Amniotic epithelial cell (primary cell): ENCODE measurements at regions not wholly inside any gene's neighbourhood (a gene's known extent, or its start where the extent isn't known, plus 50 kb on each side); places are given as distances from the start of the nearest gene placed in this dataset.

Source experiments
- DNase-seq: peaks from one replicate; pipeline ENCODE4 v3.0.0-alpha.2; 2010; ENCODE audit warnings: low read depth

DNA sequence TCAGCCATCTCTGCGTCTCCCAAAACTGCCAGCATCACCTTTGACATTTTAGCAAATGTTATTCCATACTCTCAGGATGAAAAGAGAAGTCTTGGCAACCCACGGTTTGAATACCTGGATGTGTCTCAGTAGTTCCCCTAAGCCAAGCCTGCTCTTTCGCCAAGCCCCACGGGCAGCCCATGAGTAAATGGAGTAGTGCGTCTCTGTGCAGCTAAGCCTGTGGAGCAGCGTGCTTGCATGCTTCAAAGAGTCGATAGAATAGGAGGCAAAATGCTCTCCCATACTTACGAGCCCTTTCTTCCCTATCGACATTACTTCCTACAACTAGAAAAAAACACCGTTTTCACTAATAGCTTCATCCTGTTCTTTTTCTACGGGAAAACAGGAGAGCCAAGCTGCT lies 634.5 kb upstream of the TMEM132C start:
- DNase-seq: no peak

DNA sequence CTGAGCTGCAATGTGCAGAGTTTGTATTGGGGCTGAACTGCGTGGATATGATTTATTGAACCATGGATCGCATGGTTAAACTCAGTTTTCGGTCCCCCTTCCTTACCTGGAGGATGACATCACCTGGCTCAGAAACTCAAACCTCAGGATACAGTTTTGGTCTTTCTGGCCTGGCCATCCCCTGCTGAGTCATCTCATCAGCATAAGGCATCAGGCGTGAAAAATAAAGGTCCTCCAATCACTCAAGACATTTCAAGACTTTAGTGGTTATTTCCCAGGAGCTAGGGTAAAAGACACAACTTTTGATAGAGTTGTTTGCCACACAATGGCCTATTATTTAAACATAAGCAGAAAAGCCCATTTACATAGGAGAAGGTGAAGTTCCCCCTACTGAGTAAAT lies 631.1 kb upstream of the TMEM132C start:
- no peak for DNase-seq

GRCh38 chr12:127636882-127637281 lies 630.1 kb upstream of the TMEM132C start:
- DNase-seq: no peak

DNA sequence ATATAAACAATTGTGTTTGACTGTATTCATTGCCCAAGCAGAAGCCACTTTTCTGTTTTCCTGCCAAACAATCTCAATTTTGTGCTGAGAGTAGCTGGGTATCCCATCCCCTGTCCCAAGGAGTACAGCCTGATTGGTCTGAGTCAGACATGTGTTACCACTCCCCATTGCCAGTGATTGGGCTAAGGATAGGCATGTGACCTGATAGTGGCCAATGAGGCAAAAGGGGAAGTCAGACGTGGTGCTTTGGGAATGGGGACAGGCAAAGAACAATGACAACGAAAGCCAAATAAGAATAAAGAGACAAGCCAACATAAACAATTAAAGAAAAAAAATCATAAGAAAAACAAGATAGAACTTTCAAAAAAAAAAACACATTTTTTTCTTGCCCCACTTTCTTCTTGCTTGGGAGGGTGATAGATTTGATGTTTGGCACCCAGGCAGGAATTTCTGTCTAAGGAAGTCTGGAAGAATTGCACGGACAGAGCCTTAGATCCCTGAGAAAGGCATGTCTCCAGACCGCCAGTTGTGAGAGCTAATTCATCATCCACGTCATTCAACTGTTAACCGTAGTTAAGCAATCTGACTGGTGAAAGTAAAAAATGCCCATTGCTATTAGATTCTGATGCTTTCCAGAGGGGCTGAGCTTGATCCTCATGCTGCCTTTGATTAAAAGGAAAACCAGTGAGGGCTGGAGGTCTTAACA lies 626.6 kb upstream of the TMEM132C start:
- no peak for DNase-seq

DNA sequence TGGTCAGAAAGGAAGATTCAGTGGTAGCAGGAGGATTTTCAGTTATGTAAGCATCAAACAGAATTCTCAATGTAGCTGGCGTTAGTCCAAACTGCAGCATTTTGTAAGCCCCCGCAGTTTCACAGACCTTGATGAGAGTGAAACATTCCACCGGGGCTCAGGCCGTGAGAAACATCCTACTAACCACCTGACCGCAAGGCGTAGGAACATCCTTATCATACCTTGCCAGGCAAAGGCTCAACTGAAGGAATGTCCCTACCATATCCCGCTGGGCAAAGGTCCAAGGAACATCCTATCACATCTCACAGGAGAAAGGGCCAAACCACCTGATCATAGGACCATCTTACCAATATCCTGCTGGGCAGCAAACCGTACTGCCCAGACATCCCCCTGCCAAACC lies 624.8 kb upstream of the TMEM132C start:
- no peak for DNase-seq

DNA sequence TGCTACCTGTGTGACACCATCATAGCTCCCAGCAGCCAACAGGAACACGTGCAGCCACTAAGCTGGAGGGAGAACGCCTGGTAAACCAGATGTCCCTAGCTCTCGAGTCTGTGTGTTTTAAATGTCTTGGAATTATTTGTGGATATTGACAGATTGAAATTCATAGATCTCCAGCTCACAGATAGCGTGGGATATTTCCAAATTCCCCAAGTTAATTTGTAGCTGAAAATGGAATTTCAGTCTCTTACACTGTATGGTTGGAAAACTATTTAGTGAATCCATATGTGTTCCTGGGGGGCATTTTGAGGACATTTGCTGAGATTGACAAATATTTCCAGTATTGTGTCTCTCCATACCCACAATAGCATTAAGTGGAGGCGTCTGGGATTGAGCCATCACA lies 618.6 kb upstream of the TMEM132C start:
- no peak for DNase-seq

- no peak for DNase-seq
Measured at GRCh38 chr12:127649961-127650360, 617.0 kb upstream of the TMEM132C start.

DNA sequence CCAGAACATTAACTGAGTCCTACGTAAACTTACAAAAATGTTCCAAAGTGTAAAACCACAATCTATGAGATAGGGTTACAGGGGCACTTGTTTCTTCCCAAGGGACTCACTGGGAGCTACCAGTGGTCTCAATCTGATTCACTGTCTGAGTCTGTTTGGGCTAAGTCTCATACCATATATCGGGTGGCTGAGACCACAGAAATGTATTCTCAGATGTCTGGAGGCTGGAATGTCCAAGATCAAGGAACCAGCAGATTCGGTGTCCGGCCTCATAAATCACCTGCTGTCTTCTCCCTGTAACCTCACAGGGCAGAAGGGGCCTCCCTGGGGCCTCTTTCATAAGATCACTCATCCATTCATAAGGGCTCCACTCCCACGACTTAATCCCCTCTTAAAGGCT lies 616.3 kb upstream of the TMEM132C start:
- DNase-seq: no peak

GRCh38 chr12:127652281-127652680 lies 614.7 kb upstream of the TMEM132C start:
- no peak for DNase-seq

GRCh38 chr12:127654383-127654985 lies 612.5 kb upstream of the TMEM132C start:
- no peak for DNase-seq

GRCh38 chr12:127655691-127656090 lies 611.3 kb upstream of the TMEM132C start:
- DNase-seq: no peak

GRCh38 chr12:127656266-127656665 lies 610.7 kb upstream of the TMEM132C start:
- DNase-seq: no peak

DNA sequence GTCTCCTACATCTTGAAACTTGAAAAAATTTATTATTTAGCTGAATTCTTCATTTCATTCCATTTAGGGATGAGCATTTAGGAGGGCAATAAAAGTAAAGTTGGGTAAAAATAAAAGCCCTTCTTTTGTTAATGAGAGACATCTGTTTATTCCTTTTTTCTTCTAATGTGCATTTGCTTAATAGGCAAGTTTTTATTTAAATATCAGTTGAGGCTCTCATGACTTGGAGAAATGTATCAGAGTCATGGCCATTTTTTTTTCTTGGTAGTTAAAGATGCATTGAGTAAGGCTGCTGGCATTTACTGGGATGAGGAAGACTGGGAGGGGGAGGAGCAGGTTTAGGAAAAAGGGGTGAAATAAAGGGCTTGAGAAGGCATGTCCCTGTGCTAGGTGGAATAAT lies 609.9 kb upstream of the TMEM132C start:
- DNase-seq: no peak

GRCh38 chr12:127660961-127661360 lies 606.0 kb upstream of the TMEM132C start:
- no peak for DNase-seq

DNA sequence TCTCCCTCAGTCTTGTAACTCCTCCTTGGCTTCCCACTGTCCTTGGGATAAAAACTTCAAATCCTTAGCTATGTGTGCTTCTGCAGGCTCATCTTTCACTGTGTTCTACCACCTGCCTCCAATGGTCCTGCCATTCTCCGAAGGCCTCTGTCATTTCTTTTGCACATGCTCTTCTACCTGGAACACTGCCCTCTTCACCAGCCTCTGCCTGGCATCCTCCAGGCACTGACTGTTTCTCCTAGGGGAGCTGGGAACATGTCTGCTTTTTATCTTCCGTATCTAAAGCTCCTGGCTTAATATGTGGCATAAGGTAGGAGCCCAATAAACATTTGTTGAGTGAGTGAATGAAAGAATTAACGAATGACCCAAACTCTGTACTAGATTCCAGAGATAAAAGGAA lies 603.3 kb upstream of the TMEM132C start:
- DNase-seq: no peak

GRCh38 chr12:127664901-127665300 lies 602.1 kb upstream of the TMEM132C start:
- DNase-seq: no peak

GRCh38 chr12:127667131-127667685 lies 599.8 kb upstream of the TMEM132C start:
- DNase-seq: no peak

- DNase-seq: no peak
Measured at GRCh38 chr12:127670294-127670693, 596.7 kb upstream of the TMEM132C start.

- no peak for DNase-seq
Measured at GRCh38 chr12:127670796-127671195, 596.2 kb upstream of the TMEM132C start.

GRCh38 chr12:127675936-127676335 lies 591.0 kb upstream of the TMEM132C start:
- no peak for DNase-seq

GRCh38 chr12:127677537-127678131 lies 589.3 kb upstream of the TMEM132C start:
- peak; percentile 29 for DNase-seq

- DNase-seq: no peak
Measured at GRCh38 chr12:127678945-127679344, 588.0 kb upstream of the TMEM132C start.

DNA sequence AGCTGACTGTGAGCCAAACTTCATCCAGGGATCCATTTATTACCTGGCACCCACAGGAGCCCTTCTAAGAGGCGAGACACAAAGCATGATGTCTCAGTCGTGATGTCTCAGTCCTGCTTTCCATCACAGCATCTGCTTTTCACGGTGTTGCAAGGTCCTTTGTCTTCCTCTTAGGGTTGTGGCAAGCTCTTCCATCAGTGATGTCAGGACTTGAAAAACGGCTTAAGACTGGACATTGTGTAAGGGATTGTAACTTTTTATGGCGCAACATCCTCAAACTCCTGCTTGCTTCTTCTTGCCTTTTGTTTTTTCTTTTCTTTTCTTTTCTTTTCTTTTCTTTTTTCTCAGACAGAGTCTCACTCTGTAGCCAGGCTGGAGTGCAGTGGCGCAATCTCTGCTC lies 586.5 kb upstream of the TMEM132C start:
- peak; percentile 16 for DNase-seq
